ENCODE measurements at regions not wholly inside any gene's neighbourhood (a gene's known extent, or its start where the extent isn't known, plus 50 kb on each side); places are given as distances from the start of the nearest gene placed in this dataset.
A peak's percentile ranks its signal among the peaks of the same experiment; 100 is the strongest.
"Not testable (repeated sequence)": the region's sequence is repeated elsewhere in the genome, so short reads cannot be mapped to it uniquely, and the experiment has no call there.

DNA sequence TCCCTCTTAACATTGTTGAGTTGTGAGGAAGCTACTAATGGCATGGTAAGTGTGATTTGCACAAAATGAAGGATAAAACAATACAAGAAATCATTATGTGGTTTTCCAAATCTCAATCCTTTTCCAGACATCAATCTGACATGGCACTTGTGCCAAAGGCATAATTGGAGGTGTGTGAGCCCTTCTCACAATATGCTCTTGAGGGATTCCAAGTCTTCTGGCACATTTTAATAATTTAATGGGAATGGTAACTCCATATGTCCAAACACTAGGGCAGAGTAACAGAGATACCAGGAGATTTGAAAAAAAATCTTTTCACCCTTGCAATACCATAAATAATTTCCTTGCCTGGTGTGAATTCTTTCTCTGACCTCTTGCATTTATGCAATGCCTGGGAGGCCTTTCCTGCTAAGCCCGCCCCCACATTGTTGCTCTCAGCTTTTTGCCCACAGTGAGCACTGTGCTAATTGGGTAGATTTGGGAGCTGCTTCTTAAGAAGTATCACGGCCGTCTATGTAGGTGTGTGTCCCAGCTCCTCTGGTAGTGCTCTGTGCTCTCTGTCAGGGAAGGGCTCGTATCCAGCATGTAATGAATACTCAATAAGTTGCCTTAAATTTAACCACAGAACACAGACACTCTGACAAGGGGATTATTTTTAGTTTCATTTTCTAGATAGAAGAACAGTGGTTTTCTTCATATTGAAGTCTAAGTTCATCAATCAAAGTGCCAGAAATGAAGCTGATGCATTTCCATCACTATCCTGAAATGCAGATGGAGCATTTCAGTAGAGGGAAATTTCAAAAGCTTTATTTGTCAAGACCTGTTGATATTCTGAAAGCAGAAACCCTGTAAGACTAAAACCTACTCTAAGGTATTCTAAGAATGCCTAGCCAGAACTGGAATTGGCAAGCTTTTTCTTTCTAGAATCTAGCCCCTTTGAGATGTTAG, 54.4 kb upstream of the CEP85L start:
- Histone ChIP-seq H3K27ac (peak overlapping the region; percentile 19 to 67 (median 59)), H3K4me1 (peaks cover 45 to 85% (median 66%) of the 10 kb centered on the region in 6 donors), H3K4me3 (peak overlapping the region in 4 of 8 donors; percentile 6 to 48 (median 10)), H3K36me3 (peaks cover 0 to 5% (median 0%) of the 10 kb centered on the region in 6 donors), H3K9me3 (peaks cover 0 to 3% (median 0%) of the 10 kb centered on the region in 8 donors), H3K27me3 (replicated peaks in 1 of 7) (no peaks in the 10 kb centered on the region)
- intact Hi-C loops (cut with DNase I; ENCODE audit: low total_unique reads) = loop anchor here (10.0 kb wide), 1 partner anchor 51 kb away; the partner anchor contains the start of gene CEP85L
- DNase-seq = no peak
- WGBS, 5 donors = 21 to 37% (median 24%) methylated on average over 4 of the region's 4 CpGs
- TF ChIP-seq, protein P1, sequence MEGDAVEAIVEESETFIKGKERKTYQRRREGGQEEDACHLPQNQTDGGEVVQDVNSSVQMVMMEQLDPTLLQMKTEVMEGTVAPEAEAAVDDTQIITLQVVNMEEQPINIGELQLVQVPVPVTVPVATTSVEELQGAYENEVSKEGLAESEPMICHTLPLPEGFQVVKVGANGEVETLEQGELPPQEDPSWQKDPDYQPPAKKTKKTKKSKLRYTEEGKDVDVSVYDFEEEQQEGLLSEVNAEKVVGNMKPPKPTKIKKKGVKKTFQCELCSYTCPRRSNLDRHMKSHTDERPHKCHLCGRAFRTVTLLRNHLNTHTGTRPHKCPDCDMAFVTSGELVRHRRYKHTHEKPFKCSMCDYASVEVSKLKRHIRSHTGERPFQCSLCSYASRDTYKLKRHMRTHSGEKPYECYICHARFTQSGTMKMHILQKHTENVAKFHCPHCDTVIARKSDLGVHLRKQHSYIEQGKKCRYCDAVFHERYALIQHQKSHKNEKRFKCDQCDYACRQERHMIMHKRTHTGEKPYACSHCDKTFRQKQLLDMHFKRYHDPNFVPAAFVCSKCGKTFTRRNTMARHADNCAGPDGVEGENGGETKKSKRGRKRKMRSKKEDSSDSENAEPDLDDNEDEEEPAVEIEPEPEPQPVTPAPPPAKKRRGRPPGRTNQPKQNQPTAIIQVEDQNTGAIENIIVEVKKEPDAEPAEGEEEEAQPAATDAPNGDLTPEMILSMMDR (IDR thresholded peaks at IDR 0.05 in 8 of 11, conservative IDR thresholded peaks at IDR 0.05 in 3 of 11) = no peak
- TF ChIP-seq POLR2A (IDR thresholded peaks at IDR 0.05) (no peak), POLR2AphosphoS5 (IDR thresholded peaks at IDR 0.05) (no peak)

DNA sequence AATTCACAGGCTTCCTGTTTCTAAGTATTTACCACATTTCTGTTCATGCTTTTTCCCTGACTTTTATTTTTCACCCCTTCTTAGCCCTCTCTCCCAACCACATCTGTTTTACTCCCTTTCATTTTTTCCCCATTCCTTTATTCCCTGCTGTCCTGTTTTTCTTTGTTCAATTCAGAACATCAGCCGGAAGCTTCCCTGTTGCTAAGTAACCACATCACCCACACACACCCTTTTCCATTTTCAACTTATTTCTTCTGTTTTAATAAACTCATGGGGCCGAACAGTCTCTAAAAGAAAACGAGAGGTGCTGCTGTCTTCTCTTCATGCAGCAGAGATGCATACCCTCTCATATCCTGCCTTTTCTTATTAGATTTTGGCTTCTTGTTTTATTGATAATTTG, 53.5 kb upstream of the CEP85L start:
- Histone ChIP-seq H3K4me3 (no peak overlapping the region), H3K4me1 (peaks cover 41 to 85% (median 57%) of the 10 kb centered on the region in 6 donors), H3K27ac (peak overlapping the region in 5 of 8 donors; percentile 13 to 67 (median 59)), H3K9me3 (peaks cover 0 to 3% (median 0%) of the 10 kb centered on the region in 8 donors), H3K27me3 (replicated peaks in 1 of 7) (no peaks in the 10 kb centered on the region), H3K36me3 (peaks cover 0 to 14% (median 0%) of the 10 kb centered on the region in 6 donors)
- DNase-seq = no peak
- WGBS, 5 donors = 57 to 80% (median 65%) methylated on average over 3 of the region's 3 CpGs
- TF ChIP-seq, protein P1 (IDR thresholded peaks at IDR 0.05 in 8 of 11, conservative IDR thresholded peaks at IDR 0.05 in 3 of 11) = no peak
- TF ChIP-seq POLR2A (IDR thresholded peaks at IDR 0.05) = no peak
- no peak for TF ChIP-seq POLR2AphosphoS5 (IDR thresholded peaks at IDR 0.05)
- intact Hi-C loops (cut with DNase I; ENCODE audit: low total_unique reads) = loop anchor here (10.0 kb wide), 1 partner anchor 50 kb away; the partner anchor contains the start of gene CEP85L

DNA sequence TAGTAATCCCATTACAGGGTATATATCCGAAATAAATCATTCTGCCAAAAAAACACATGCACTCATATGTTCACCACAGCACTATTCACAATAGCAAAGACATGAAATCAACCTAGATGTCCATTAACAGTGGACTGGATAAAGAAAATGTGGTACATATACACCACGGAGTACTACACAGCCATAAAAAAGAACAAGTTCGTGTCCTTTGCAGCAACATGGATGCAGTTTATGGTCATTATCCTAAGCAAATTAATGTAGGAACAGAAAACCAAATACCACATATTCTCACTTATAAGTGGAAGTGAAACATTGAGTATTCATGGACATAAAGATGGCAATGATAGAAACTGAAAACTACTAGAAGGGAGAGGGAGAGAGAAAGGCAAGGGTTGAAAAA, 49.9 kb upstream of the CEP85L start:
- intact Hi-C loops (cut with DNase I; ENCODE audit: low total_unique reads) = loop anchor here (10.0 kb wide), 1 partner anchor 46 kb away; the partner anchor contains the start of gene CEP85L
- H3K27me3 ChIP-seq (replicated peaks in 1 of 7); H3K9me3 ChIP-seq; H3K4me3 ChIP-seq; DNase-seq; H3K27ac ChIP-seq: not testable (repeated sequence)
- 90 to 95% (median 95%) methylated on average over 3 of the region's 3 CpGs for WGBS, 5 donors
- Histone ChIP-seq H3K36me3 (peaks cover 0 to 15% (median 0%) of the 10 kb centered on the region in 6 donors), H3K4me1 (peaks cover 21 to 68% (median 27%) of the 10 kb centered on the region in 6 donors)
